HG03469 (cell line): ENCODE measurements at regions not wholly inside any gene's neighbourhood (a gene's known extent, or its start where the extent isn't known, plus 50 kb on each side); places are given as distances from the start of the nearest gene placed in this dataset.
"Not testable (repeated sequence)": the region's sequence is repeated elsewhere in the genome, so short reads cannot be mapped to it uniquely, and the experiment has no call there.

ENCODE experiments used
- ATAC-seq: cut with Tn5 transposase; IDR thresholded peaks from one replicate; pipeline ENCODE4 v1.9.1; 2021; ENCODE audit warnings: mild to moderate bottlenecking, moderate library complexity, moderate number of reproducible peaks; ENCODE audit not compliant: unreplicated experiment

- no peak for ATAC-seq
Measured at GRCh38 chr4:173777421-173777820, 247.4 kb upstream of the HAND2 start.

GRCh38 chr4:173769568-173769967 is 239.5 kb upstream of the HAND2 start:
- no peak for ATAC-seq

GRCh38 chr4:173767650-173768049 is 237.6 kb upstream of the HAND2 start:
- ATAC-seq, result no peak

GRCh38 chr4:173766171-173766600 is 236.2 kb upstream of the HAND2 start:
- no peak for ATAC-seq

GRCh38 chr4:173765751-173766150 is 235.7 kb upstream of the HAND2 start:
- ATAC-seq, result no peak

GRCh38 chr4:173763389-173763788 is 233.4 kb upstream of the HAND2 start:
- ATAC-seq, result no peak

- no peak for ATAC-seq
Measured at GRCh38 chr4:173761938-173762337, 231.9 kb upstream of the HAND2 start.

- ATAC-seq, result no peak
Measured at GRCh38 chr4:173761236-173761635, 231.2 kb upstream of the HAND2 start.

GRCh38 chr4:173758132-173758531 is 228.1 kb upstream of the HAND2 start:
- ATAC-seq, result no peak

GRCh38 chr4:173753408-173753807 is 223.4 kb upstream of the HAND2 start:
- no peak for ATAC-seq

- ATAC-seq, result no peak
Measured at GRCh38 chr4:173752610-173753230, 222.7 kb upstream of the HAND2 start.

GRCh38 chr4:173748353-173748752 is 218.3 kb upstream of the HAND2 start:
- ATAC-seq, result no peak

- no peak for ATAC-seq
Measured at GRCh38 chr4:173747537-173748257, 217.7 kb upstream of the HAND2 start.

- no peak for ATAC-seq
Measured at GRCh38 chr4:173746424-173746823, 216.4 kb upstream of the HAND2 start.

- ATAC-seq, result no peak
Measured at GRCh38 chr4:173745765-173746164, 215.7 kb upstream of the HAND2 start.

GRCh38 chr4:173736840-173737239 is 206.8 kb upstream of the HAND2 start:
- no peak for ATAC-seq

- no peak for ATAC-seq
Measured at GRCh38 chr4:173735585-173735984, 205.6 kb upstream of the HAND2 start.

GRCh38 chr4:173735049-173735448 is 205.0 kb upstream of the HAND2 start:
- ATAC-seq, result no peak

- ATAC-seq, result no peak
Measured at GRCh38 chr4:173731257-173731656, 201.2 kb upstream of the HAND2 start.

- ATAC-seq, result no peak
Measured at GRCh38 chr4:173722075-173722474, 192.0 kb upstream of the HAND2 start.

- not testable (repeated sequence) for ATAC-seq
Measured at GRCh38 chr4:173718504-173718903, 188.5 kb upstream of the HAND2 start.

GRCh38 chr4:173717581-173717980 is 187.6 kb upstream of the HAND2 start:
- no peak for ATAC-seq

GRCh38 chr4:173714456-173714855 is 184.4 kb upstream of the HAND2 start:
- ATAC-seq, result no peak
